ENCODE measurements at regions not wholly inside any gene's neighbourhood (a gene's known extent, or its start where the extent isn't known, plus 50 kb on each side); places are given as distances from the start of the nearest gene placed in this dataset.

DNA sequence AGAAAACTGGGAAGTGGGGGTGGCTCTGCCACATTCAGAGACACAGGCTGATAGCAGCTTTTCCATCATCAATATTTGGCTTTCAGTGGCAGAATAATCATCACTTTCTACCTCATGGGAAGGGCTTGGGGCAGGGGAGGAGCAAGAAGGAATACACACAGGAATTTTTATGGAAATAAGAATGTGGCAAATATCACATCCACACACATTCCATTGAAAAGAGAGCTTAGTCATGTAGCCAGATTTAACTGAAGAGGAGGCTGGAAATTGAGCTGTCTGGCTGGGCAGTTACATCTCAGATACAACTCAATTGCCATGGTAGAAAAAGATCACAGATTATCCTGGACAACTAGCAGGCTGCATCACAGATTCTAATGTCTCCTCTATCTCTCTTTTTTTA, 1474.0 kb upstream of the ACVR2A start:
- H3K27ac Mint-ChIP-seq (ENCODE audit: unreplicated experiment), result peak overlapping the region; percentile 43
- H3K9me3 Mint-ChIP-seq (ENCODE audit: unreplicated experiment), result peaks cover 7% of the 10 kb centered on the region
- H3K27me3 Mint-ChIP-seq (ENCODE audit: unreplicated experiment), result no peaks in the 10 kb centered on the region
- DNase-seq (ENCODE audit: extremely low spot score, unreplicated experiment), result no peak
- H3K36me3 Mint-ChIP-seq (ENCODE audit: unreplicated experiment), result no peaks in the 10 kb centered on the region
- no peak overlapping the region for H3K4me3 Mint-ChIP-seq (ENCODE audit: unreplicated experiment)
- TF ChIP-seq, protein P1, sequence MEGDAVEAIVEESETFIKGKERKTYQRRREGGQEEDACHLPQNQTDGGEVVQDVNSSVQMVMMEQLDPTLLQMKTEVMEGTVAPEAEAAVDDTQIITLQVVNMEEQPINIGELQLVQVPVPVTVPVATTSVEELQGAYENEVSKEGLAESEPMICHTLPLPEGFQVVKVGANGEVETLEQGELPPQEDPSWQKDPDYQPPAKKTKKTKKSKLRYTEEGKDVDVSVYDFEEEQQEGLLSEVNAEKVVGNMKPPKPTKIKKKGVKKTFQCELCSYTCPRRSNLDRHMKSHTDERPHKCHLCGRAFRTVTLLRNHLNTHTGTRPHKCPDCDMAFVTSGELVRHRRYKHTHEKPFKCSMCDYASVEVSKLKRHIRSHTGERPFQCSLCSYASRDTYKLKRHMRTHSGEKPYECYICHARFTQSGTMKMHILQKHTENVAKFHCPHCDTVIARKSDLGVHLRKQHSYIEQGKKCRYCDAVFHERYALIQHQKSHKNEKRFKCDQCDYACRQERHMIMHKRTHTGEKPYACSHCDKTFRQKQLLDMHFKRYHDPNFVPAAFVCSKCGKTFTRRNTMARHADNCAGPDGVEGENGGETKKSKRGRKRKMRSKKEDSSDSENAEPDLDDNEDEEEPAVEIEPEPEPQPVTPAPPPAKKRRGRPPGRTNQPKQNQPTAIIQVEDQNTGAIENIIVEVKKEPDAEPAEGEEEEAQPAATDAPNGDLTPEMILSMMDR (IDR thresholded peaks at IDR 0.05), result no peak
- H3K4me1 Mint-ChIP-seq (ENCODE audit: unreplicated experiment), result peaks cover 16% of the 10 kb centered on the region

DNA sequence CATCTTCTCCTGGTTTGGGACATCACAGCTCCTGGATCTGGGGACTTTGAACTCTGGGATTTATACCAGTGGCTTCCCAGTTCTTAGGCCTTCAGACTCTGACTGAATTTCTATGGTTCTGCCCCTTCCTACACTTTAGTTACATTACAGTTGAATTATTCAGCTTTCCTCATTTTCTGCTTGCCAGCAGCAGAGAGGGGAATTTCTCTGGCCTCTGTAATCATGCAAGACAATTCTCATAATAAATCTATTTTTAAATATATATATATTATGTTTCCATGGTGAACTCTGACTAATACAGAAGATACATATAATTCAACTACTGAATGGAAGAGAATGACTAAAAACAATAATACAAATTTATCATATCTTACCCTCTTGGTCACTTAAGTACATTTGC, 1478.6 kb upstream of the ACVR2A start:
- Mint-ChIP-seq H3K9me3 (ENCODE audit: unreplicated experiment) (no peaks in the 10 kb centered on the region), H3K27ac (ENCODE audit: unreplicated experiment) (no peak overlapping the region), H3K36me3 (ENCODE audit: unreplicated experiment) (no peaks in the 10 kb centered on the region), H3K4me3 (ENCODE audit: unreplicated experiment) (no peak overlapping the region), H3K4me1 (ENCODE audit: unreplicated experiment) (peaks cover 11% of the 10 kb centered on the region), H3K27me3 (ENCODE audit: unreplicated experiment) (no peaks in the 10 kb centered on the region)
- DNase-seq (ENCODE audit: extremely low spot score, unreplicated experiment), result no peak
- TF ChIP-seq, protein P1 (IDR thresholded peaks at IDR 0.05), result no peak

DNA sequence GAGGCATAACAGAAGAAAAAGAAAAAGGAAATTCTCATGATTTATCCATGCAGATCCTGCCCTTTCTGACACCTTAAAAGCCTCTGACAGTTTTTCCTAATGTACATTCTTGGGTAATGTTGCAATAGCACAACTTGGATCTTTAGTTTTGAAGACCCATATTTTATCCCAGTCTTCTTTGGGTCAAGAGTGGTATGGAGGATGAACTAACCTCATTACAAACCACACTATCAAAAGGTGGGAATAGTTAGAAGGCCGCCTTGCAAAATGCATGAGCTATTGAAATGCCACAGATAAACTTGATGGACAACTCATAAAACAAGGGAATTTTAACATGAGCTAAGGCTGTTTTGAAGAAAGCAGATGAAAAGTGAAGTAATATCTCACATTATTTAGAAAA, 1479.8 kb upstream of the ACVR2A start:
- H3K27ac Mint-ChIP-seq (ENCODE audit: unreplicated experiment), result no peak overlapping the region
- H3K27me3 Mint-ChIP-seq (ENCODE audit: unreplicated experiment), result no peaks in the 10 kb centered on the region
- no peak overlapping the region for H3K4me3 Mint-ChIP-seq (ENCODE audit: unreplicated experiment)
- TF ChIP-seq, protein P1 (IDR thresholded peaks at IDR 0.05), result no peak
- H3K4me1 Mint-ChIP-seq (ENCODE audit: unreplicated experiment), result no peaks in the 10 kb centered on the region
- no peak for DNase-seq (ENCODE audit: extremely low spot score, unreplicated experiment)
- no peaks in the 10 kb centered on the region for H3K9me3 Mint-ChIP-seq (ENCODE audit: unreplicated experiment)
- no peaks in the 10 kb centered on the region for H3K36me3 Mint-ChIP-seq (ENCODE audit: unreplicated experiment)

DNA sequence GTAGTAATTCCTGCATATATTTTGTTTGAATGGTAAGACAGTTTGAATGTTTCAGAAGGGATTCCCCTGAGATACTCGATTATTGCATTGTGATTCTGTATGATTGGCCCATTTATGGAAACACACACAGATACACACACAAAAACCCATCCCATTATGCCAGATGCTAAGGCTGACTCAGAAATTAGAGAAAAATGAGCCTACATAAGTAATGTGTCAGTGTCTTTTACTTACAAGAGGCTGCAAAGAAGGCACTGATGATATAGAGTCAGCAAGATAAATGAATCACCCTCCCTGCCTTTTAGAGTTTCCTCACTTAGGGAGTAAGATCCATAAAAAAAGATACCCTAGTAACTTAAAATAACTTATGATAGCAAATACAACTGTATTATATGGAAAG, 1481.1 kb upstream of the ACVR2A start:
- Mint-ChIP-seq H3K27ac (ENCODE audit: unreplicated experiment) (no peak overlapping the region), H3K4me1 (ENCODE audit: unreplicated experiment) (no peaks in the 10 kb centered on the region), H3K9me3 (ENCODE audit: unreplicated experiment) (peaks cover 4% of the 10 kb centered on the region), H3K36me3 (ENCODE audit: unreplicated experiment) (no peaks in the 10 kb centered on the region), H3K4me3 (ENCODE audit: unreplicated experiment) (no peak overlapping the region), H3K27me3 (ENCODE audit: unreplicated experiment) (no peaks in the 10 kb centered on the region)
- TF ChIP-seq, protein P1 (IDR thresholded peaks at IDR 0.05), result no peak
- no peak for DNase-seq (ENCODE audit: extremely low spot score, unreplicated experiment)

DNA sequence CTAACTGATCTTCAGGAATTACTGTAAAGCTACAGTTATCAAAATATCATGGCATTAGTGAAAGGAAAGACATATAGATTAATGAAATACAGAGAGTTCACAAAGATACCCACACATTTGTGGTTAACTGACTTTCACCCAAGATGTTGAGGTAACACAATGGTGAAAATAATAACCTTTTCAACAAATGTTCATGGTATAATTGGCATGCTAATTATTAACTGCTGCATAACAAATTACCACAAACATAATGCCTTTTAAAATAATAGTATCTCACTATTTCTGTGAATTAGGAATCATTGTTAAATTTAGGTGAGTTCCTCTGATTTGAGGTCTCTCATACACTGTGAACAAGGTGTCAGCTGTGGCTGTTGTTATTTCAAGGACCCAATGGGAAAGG, 1493.1 kb upstream of the ACVR2A start:
- DNase-seq (ENCODE audit: extremely low spot score, unreplicated experiment), result no peak
- Mint-ChIP-seq H3K4me1 (ENCODE audit: unreplicated experiment) (no peaks in the 10 kb centered on the region), H3K4me3 (ENCODE audit: unreplicated experiment) (no peak overlapping the region), H3K36me3 (ENCODE audit: unreplicated experiment) (no peaks in the 10 kb centered on the region), H3K27me3 (ENCODE audit: unreplicated experiment) (peaks cover 3% of the 10 kb centered on the region), H3K27ac (ENCODE audit: unreplicated experiment) (no peak overlapping the region), H3K9me3 (ENCODE audit: unreplicated experiment) (no peaks in the 10 kb centered on the region)
- TF ChIP-seq, protein P1 (IDR thresholded peaks at IDR 0.05), result no peak

Data from osteocyte (in vitro differentiated cells).